Endothelial cell (in vitro differentiated cells): ENCODE measurements at regions not wholly inside any gene's neighbourhood (a gene's known extent, or its start where the extent isn't known, plus 50 kb on each side); places are given as distances from the start of the nearest gene placed in this dataset.

ENCODE experiments used
- DNase-seq: peaks from one replicate; pipeline ENCODE4 v3.0.0; 2021; ENCODE audit warnings: low spot score
- H3K27ac Mint-ChIP-seq: one replicate; pipeline ENCODE4 v1.8.0; 2021; ENCODE audit warnings: mixed read lengths, inconsistent platforms; ENCODE audit not compliant: unreplicated experiment
- H3K27me3 Mint-ChIP-seq: one replicate; pipeline ENCODE4 v1.8.0; 2021; ENCODE audit warnings: mild to moderate bottlenecking, moderate library complexity, mixed read lengths, inconsistent platforms; ENCODE audit not compliant: unreplicated experiment
- H3K36me3 Mint-ChIP-seq: one replicate; pipeline ENCODE4 v1.8.0; 2021; ENCODE audit warnings: mild to moderate bottlenecking, low read depth, mixed read lengths, inconsistent platforms; ENCODE audit not compliant: unreplicated experiment
- H3K4me1 Mint-ChIP-seq: one replicate; pipeline ENCODE4 v1.8.0; 2021; ENCODE audit warnings: mild to moderate bottlenecking, mixed read lengths, inconsistent platforms; ENCODE audit not compliant: unreplicated experiment
- H3K4me3 Mint-ChIP-seq: one replicate; pipeline ENCODE4 v1.8.0; 2021; ENCODE audit warnings: mild to moderate bottlenecking, mixed read lengths, inconsistent platforms; ENCODE audit not compliant: unreplicated experiment
- H3K9me3 Mint-ChIP-seq: one replicate; pipeline ENCODE4 v1.8.0; 2021; ENCODE audit warnings: mixed read lengths, inconsistent platforms; ENCODE audit not compliant: unreplicated experiment
- TF ChIP-seq, protein P1 (sequence below): fragments of 200-600 bp; sonication (generic); IDR thresholded peaks from one replicate; pipeline ENCODE4 v1.5.0; 2021; ENCODE audit warnings: antibody characterized with exemption; ENCODE audit not compliant: unreplicated experiment

- H3K27me3 Mint-ChIP-seq, result no peaks in the 10 kb centered on the region
- H3K4me1 Mint-ChIP-seq, result peaks cover 6% of the 10 kb centered on the region
- TF ChIP-seq, protein P1, sequence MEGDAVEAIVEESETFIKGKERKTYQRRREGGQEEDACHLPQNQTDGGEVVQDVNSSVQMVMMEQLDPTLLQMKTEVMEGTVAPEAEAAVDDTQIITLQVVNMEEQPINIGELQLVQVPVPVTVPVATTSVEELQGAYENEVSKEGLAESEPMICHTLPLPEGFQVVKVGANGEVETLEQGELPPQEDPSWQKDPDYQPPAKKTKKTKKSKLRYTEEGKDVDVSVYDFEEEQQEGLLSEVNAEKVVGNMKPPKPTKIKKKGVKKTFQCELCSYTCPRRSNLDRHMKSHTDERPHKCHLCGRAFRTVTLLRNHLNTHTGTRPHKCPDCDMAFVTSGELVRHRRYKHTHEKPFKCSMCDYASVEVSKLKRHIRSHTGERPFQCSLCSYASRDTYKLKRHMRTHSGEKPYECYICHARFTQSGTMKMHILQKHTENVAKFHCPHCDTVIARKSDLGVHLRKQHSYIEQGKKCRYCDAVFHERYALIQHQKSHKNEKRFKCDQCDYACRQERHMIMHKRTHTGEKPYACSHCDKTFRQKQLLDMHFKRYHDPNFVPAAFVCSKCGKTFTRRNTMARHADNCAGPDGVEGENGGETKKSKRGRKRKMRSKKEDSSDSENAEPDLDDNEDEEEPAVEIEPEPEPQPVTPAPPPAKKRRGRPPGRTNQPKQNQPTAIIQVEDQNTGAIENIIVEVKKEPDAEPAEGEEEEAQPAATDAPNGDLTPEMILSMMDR, result no peak
- DNase-seq, result no peak
- no peaks in the 10 kb centered on the region for H3K9me3 Mint-ChIP-seq
- H3K27ac Mint-ChIP-seq, result no peak overlapping the region
- no peaks in the 10 kb centered on the region for H3K36me3 Mint-ChIP-seq
- H3K4me3 Mint-ChIP-seq, result no peak overlapping the region
Observed at GRCh38 chr6:90648873-90649272, 62.0 kb upstream of the MAP3K7 start.

DNA sequence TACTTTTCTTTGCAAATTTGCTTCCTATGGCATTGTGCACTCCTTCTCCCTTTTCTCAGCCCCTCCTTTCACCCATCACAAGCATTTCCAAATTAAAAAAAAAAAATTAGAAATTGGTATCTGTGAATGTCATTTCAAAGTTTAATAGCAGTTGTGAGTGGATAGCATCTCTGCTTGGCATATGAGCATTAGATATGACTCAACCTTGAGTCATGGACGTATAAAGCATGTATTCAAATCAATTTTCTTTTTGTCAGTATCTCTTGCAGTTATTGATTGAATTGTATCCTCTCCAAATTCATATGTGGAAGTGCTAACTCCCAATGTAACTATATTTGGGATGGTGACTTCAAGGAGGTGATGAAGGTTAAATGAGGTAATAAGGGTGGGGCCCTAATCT is 60.1 kb upstream of the MAP3K7 start:
- Mint-ChIP-seq H3K4me1 (peaks cover 6% of the 10 kb centered on the region), H3K4me3 (no peak overlapping the region), H3K9me3 (no peaks in the 10 kb centered on the region), H3K27ac (no peak overlapping the region), H3K27me3 (no peaks in the 10 kb centered on the region), H3K36me3 (no peaks in the 10 kb centered on the region)
- TF ChIP-seq, protein P1, result no peak
- no peak for DNase-seq

DNA sequence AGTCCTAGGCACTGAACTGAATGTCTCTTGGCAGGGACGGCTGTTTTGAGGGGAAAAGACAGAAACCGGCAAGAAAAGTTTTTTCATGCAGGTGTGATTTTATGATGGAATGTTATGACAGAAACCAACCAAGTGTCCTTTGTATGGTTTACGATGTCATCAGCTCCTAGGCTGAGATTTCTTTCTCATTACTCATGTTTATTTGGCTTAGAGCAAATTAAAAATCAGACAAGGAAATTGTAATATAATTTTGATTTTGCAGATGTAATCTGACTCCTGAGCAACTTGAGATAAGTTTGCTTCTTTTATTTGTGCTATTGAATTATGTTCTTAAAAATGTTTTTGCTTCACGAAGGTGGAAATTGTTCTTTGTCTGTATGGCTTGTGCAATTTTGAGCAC is 58.8 kb upstream of the MAP3K7 start:
- no peaks in the 10 kb centered on the region for H3K36me3 Mint-ChIP-seq
- H3K4me3 Mint-ChIP-seq, result no peak overlapping the region
- no peaks in the 10 kb centered on the region for H3K27me3 Mint-ChIP-seq
- H3K27ac Mint-ChIP-seq, result no peak overlapping the region
- peaks cover 6% of the 10 kb centered on the region for H3K4me1 Mint-ChIP-seq
- H3K9me3 Mint-ChIP-seq, result no peaks in the 10 kb centered on the region
- DNase-seq, result no peak
- TF ChIP-seq, protein P1, result no peak

DNA sequence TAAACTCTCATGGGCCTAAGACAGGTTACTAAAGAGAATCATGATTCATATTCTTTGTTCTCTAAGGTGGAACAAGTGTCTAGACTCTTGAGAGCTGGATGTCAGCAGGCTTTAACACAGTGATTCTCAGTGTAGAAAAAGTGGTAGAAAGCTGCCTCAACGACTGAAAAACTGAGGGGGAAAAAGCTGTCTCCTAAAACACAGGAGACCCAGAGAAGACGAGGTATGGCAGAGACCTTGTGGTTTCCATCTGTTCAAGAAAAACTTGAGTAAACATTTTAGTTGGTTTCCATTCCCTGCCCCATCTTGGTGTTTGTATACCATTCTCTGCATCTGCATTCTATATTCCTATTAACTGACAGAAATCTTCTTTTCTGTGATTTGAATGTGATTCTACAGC is 57.6 kb upstream of the MAP3K7 start:
- Mint-ChIP-seq H3K9me3 (no peaks in the 10 kb centered on the region), H3K27ac (no peak overlapping the region), H3K4me3 (no peak overlapping the region), H3K27me3 (no peaks in the 10 kb centered on the region), H3K36me3 (no peaks in the 10 kb centered on the region), H3K4me1 (no peaks in the 10 kb centered on the region)
- TF ChIP-seq, protein P1, result no peak
- DNase-seq, result no peak

GRCh38 chr6:90643381-90643780 is 56.5 kb upstream of the MAP3K7 start:
- H3K27ac Mint-ChIP-seq, result no peak overlapping the region
- DNase-seq, result no peak
- no peak overlapping the region for H3K4me3 Mint-ChIP-seq
- H3K9me3 Mint-ChIP-seq, result no peaks in the 10 kb centered on the region
- no peaks in the 10 kb centered on the region for H3K4me1 Mint-ChIP-seq
- H3K27me3 Mint-ChIP-seq, result no peaks in the 10 kb centered on the region
- H3K36me3 Mint-ChIP-seq, result no peaks in the 10 kb centered on the region
- TF ChIP-seq, protein P1, result no peak
